SU-DHL-6 (cell line): ENCODE measurements at regions not wholly inside any gene's neighbourhood (a gene's known extent, or its start where the extent isn't known, plus 50 kb on each side); places are given as distances from the start of the nearest gene placed in this dataset.

ENCODE experiments used
- H2AFZ ChIP-seq: fragments of 200-600 bp; sonication (generic); 2 replicates; pipeline ENCODE4 v1.6.1; 2014; ENCODE audit warnings: low read depth, mild to moderate bottlenecking, moderate library complexity, mixed read lengths, antibody characterized with exemption, low read length; ENCODE audit not compliant: severe bottlenecking
- H3F3A ChIP-seq: fragments of 200-600 bp; shearing (Covaris generic); 2 replicates; pipeline ENCODE4 v1.6.0; 2016; ENCODE audit warnings: antibody characterized with exemption, mild to moderate bottlenecking; ENCODE audit not compliant: insufficient read depth
- H3K27ac ChIP-seq: fragments of 200-600 bp; sonication (generic); 2 replicates; pipeline ENCODE4 v1.5.1; 2016; ENCODE audit warnings: low read depth, mild to moderate bottlenecking, low read length, moderate library complexity, mixed read lengths
- H3K27me3 ChIP-seq: fragments of 200-600 bp; sonication (generic), shearing (Covaris generic); 2 replicates; pipeline ENCODE4 v1.6.0; 2014; ENCODE audit warnings: mild to moderate bottlenecking, low read length
- H3K36me3 ChIP-seq: fragments of 200-600 bp; sonication (generic); 2 replicates; pipeline ENCODE4 v1.6.1; 2014; ENCODE audit warnings: mild to moderate bottlenecking, low read length, mixed read lengths
- H3K4me2 ChIP-seq: fragments of 300-600, 200-600 bp; shearing (Covaris generic), sonication (generic); 2 replicates; pipeline ENCODE4 v1.6.0; 2014; ENCODE audit warnings: low read length, low read depth, mild to moderate bottlenecking; ENCODE audit not compliant: poor library complexity, severe bottlenecking
- H3K4me3 ChIP-seq: fragments of 200-600 bp; sonication (generic); 2 replicates; pipeline ENCODE4 v1.5.1; 2014; ENCODE audit warnings: antibody characterized with exemption, low read length, mild to moderate bottlenecking, mixed read lengths; ENCODE audit not compliant: insufficient read depth, poor library complexity, severe bottlenecking
- H3K79me2 ChIP-seq: fragments of 200-600 bp; sonication (generic); 2 replicates; pipeline ENCODE4 v1.6.1; 2014; ENCODE audit warnings: mild to moderate bottlenecking, low read length, moderate library complexity; ENCODE audit not compliant: insufficient read depth
- H3K9ac ChIP-seq: fragments of 200-600 bp; sonication (generic); 2 replicates; pipeline ENCODE4 v1.7.0; 2014; ENCODE audit warnings: mild to moderate bottlenecking, low read length
- H3K9me2 ChIP-seq: fragments of 200-600 bp; sonication (generic); replicated peaks from 2 replicates; pipeline ENCODE4 v1.6.1; 2014; ENCODE audit warnings: low read length; ENCODE audit not compliant: insufficient read depth
- H3K9me3 ChIP-seq: fragments of 200-600 bp; sonication (generic); 2 replicates; pipeline ENCODE4 v1.6.1; 2014; ENCODE audit warnings: low read length, mixed read lengths; ENCODE audit not compliant: insufficient read depth
- H4K20me1 ChIP-seq: fragments of 200-600 bp; sonication (generic); 2 replicates; pipeline ENCODE4 v1.6.1; 2014; ENCODE audit warnings: low read depth, mild to moderate bottlenecking, antibody characterized with exemption, low read length, moderate library complexity, mixed read lengths
- EZH2phosphoT487 ChIP-seq: fragments of 200-600 bp; sonication (generic), shearing (Covaris generic); conservative IDR thresholded peaks from 2 replicates; pipeline ENCODE4 v1.6.1; 2018; ENCODE audit warnings: mild to moderate bottlenecking, antibody characterized with exemption, low read length, moderate library complexity, mixed read lengths
- TF ChIP-seq, protein P1 (sequence below): fragments of 200-600 bp; sonication (generic); IDR thresholded peaks from one replicate; pipeline ENCODE4 v1.5.1; 2017; ENCODE audit warnings: antibody characterized with exemption, mild to moderate bottlenecking, low read length, moderate library complexity; ENCODE audit not compliant: insufficient read depth, poor library complexity, severe bottlenecking

DNA sequence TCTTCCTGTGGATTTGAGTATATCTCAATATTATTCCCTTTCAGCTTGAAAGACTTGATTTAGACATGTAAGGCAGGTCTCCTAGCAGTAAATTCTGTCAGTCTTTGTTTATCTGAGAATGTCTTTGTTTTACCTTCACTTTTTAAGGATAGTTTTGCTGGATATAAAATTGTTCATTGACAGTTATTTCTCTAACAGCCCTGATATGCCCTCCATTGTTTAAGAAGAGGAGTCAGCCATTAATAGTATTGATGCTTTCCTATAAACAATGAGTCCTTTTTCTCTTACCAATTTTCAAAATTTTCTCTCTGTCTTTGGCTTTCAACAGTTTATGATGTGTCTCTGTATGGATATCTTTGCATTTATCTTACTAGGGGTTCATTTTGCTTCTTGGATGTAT, 163.5 kb upstream of the ANKRD55 start:
- Histone ChIP-seq H3K27me3 (no peaks in the 10 kb centered on the region), H3K79me2 (no peaks in the 10 kb centered on the region), H3K9me3 (peaks cover 16% of the 10 kb centered on the region), H4K20me1 (no peaks in the 10 kb centered on the region), H3F3A (no peaks in the 10 kb centered on the region), H3K27ac (no peak overlapping the region), H3K36me3 (no peaks in the 10 kb centered on the region), H3K4me3 (no peak overlapping the region), H2AFZ (no peak overlapping the region), H3K9ac (no peak overlapping the region), H3K4me2 (no peak overlapping the region), H3K9me2 (no peaks in the 10 kb centered on the region)
- TF ChIP-seq EZH2phosphoT487, result no peak
- TF ChIP-seq, protein P1, sequence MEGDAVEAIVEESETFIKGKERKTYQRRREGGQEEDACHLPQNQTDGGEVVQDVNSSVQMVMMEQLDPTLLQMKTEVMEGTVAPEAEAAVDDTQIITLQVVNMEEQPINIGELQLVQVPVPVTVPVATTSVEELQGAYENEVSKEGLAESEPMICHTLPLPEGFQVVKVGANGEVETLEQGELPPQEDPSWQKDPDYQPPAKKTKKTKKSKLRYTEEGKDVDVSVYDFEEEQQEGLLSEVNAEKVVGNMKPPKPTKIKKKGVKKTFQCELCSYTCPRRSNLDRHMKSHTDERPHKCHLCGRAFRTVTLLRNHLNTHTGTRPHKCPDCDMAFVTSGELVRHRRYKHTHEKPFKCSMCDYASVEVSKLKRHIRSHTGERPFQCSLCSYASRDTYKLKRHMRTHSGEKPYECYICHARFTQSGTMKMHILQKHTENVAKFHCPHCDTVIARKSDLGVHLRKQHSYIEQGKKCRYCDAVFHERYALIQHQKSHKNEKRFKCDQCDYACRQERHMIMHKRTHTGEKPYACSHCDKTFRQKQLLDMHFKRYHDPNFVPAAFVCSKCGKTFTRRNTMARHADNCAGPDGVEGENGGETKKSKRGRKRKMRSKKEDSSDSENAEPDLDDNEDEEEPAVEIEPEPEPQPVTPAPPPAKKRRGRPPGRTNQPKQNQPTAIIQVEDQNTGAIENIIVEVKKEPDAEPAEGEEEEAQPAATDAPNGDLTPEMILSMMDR, result no peak

DNA sequence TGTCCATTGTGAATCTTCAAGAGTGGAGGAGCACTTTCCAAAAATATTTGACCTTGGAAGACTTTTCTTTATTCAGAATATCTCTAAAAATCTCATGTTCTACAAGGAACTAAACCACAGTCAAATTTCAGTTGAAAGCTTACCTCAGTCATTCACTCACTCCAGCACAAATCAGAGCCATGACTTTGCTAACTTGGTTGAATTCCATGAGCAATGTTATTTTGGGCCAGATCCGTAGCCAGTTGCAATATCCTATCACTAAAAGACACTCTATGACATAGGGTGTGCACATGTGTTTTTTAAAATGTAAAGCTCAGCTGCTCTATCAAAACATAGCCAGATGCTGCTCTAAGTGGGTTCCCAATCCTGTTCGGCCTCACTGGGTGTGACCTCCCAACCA, 156.1 kb upstream of the ANKRD55 start:
- no peaks in the 10 kb centered on the region for H3F3A ChIP-seq
- H3K36me3 ChIP-seq, result no peaks in the 10 kb centered on the region
- no peak overlapping the region for H3K4me2 ChIP-seq
- H3K9me2 ChIP-seq, result no peaks in the 10 kb centered on the region
- H3K4me3 ChIP-seq, result no peak overlapping the region
- no peak overlapping the region for H3K27ac ChIP-seq
- H3K79me2 ChIP-seq, result no peaks in the 10 kb centered on the region
- no peaks in the 10 kb centered on the region for H3K9me3 ChIP-seq
- no peaks in the 10 kb centered on the region for H3K27me3 ChIP-seq
- no peak overlapping the region for H3K9ac ChIP-seq
- H2AFZ ChIP-seq, result no peak overlapping the region
- TF ChIP-seq, protein P1, result no peak
- TF ChIP-seq EZH2phosphoT487, result no peak
- H4K20me1 ChIP-seq, result no peaks in the 10 kb centered on the region

DNA sequence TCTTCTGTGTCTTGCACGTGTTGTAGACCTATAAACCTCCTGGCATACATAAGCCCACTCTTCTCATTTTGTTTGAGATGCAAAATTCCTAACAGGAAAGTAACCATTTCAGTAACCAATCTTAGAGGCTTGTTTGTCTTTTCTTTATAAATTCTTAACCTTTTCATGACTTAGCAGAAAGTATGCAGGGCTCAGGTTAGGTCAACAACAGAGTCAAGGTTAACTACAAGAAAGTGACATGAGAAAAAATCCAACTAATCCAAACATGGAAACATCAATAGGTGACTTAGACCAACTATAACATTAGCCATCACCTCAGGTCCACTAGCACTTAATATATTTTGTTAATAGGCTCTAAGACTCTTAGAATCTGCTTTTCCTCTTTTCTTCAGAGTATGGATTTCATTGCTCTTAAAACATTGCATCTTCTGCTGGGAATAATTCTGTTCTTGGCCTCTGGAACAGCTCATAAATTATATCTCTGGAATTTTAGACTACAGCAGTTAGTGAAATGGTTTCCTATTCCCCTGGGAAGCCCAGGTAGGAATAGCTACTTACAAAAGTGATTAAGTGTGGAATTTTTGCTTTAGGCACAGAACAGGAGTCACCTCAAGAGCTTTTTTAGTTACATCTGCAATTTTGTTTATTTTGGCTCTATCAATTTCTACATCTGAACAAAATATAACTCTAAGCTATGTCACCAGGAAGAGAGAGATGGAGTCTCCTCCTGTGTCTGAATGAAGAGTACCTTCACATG, 155.3 kb upstream of the ANKRD55 start:
- no peak overlapping the region for H3K27ac ChIP-seq
- TF ChIP-seq EZH2phosphoT487, result no peak
- TF ChIP-seq, protein P1, result no peak
- no peak overlapping the region for H3K4me3 ChIP-seq
- H3K27me3 ChIP-seq, result no peaks in the 10 kb centered on the region
- no peaks in the 10 kb centered on the region for H4K20me1 ChIP-seq
- no peaks in the 10 kb centered on the region for H3K79me2 ChIP-seq
- H3K9me2 ChIP-seq, result no peaks in the 10 kb centered on the region
- H3K9me3 ChIP-seq, result no peaks in the 10 kb centered on the region
- H3K9ac ChIP-seq, result no peak overlapping the region
- H3K4me2 ChIP-seq, result no peak overlapping the region
- no peaks in the 10 kb centered on the region for H3F3A ChIP-seq
- H3K36me3 ChIP-seq, result no peaks in the 10 kb centered on the region
- H2AFZ ChIP-seq, result no peak overlapping the region
